ENCODE measurements at regions not wholly inside any gene's neighbourhood (a gene's known extent, or its start where the extent isn't known, plus 50 kb on each side); places are given as distances from the start of the nearest gene placed in this dataset.

DNA sequence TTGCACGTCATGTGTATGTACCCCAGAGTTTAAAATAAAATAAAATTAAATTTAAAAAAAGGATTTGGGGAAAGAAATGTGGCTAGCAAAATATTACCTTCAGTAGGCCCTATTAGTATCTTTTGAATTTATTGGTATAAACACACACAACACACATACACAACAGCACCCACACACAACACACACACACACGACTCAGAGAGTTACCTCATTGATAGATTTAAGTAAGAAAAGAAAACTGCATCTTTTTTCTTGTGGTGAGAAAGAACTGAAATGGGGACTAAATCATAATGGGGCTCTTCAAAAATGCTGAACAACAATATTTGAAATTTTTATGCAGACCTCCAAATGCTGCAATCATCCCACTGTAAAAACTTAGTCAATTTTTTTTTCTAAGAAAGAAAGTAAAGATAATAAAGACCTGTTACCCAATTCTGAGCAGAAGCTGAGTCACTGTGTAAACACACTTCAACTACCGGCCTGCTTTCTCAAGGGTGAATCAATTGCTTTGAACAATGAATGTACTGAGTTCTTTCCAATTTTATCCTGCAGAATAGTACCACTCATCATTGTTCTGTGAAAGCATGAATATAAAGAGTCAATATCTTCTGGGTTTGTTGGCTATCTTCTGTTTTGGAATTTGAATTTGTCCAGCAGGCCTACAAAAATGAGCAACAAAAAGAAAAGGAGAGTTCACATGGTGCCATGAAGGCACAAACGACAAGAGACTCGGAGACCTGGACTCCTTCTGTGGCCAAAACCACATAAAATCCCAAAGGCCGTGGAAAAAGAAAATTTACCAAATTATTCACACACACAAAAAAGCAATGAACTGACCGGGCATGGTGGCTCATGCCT is 57.9 kb upstream of the CCNG1 start:
- no peaks in the 10 kb centered on the region for H3K4me1 ChIP-seq
- no peaks in the 10 kb centered on the region for H3K9me3 ChIP-seq
- no peaks in the 10 kb centered on the region for H3K36me3 ChIP-seq
- TF ChIP-seq, protein P1, sequence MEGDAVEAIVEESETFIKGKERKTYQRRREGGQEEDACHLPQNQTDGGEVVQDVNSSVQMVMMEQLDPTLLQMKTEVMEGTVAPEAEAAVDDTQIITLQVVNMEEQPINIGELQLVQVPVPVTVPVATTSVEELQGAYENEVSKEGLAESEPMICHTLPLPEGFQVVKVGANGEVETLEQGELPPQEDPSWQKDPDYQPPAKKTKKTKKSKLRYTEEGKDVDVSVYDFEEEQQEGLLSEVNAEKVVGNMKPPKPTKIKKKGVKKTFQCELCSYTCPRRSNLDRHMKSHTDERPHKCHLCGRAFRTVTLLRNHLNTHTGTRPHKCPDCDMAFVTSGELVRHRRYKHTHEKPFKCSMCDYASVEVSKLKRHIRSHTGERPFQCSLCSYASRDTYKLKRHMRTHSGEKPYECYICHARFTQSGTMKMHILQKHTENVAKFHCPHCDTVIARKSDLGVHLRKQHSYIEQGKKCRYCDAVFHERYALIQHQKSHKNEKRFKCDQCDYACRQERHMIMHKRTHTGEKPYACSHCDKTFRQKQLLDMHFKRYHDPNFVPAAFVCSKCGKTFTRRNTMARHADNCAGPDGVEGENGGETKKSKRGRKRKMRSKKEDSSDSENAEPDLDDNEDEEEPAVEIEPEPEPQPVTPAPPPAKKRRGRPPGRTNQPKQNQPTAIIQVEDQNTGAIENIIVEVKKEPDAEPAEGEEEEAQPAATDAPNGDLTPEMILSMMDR (IDR thresholded peaks at IDR 0.05): no peak
- H3K27ac ChIP-seq: no peak overlapping the region
- intact Hi-C loops (cut with DNase I): no loop called here
- ATAC-seq (peak; percentile 49 to 88), DNase-seq (no peak)
- H3K4me3 ChIP-seq: no peak overlapping the region
- no peaks in the 10 kb centered on the region for H3K27me3 ChIP-seq (ENCODE audit: low read depth)

DNA sequence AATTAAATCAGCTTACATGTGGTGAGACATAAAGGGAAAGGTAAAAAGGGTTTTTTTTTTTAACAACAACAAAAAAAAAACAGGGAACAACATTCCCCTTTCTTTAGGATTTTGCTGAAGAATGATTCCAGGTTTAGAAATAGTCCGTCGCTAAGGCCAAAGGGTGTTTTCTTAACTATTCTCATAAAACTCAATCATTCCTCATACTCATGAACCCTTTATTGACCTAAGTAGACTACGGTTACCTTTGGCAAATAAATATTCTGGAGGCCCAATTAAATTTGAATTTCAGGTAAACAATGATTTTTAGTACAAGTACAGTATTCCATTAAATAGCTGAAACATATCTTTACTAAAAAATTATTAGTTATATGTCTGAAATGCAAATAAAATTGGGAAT is 55.6 kb upstream of the CCNG1 start:
- ATAC-seq: no peak
- DNase-seq: no peak
- intact Hi-C loops (cut with DNase I): no loop called here

DNA sequence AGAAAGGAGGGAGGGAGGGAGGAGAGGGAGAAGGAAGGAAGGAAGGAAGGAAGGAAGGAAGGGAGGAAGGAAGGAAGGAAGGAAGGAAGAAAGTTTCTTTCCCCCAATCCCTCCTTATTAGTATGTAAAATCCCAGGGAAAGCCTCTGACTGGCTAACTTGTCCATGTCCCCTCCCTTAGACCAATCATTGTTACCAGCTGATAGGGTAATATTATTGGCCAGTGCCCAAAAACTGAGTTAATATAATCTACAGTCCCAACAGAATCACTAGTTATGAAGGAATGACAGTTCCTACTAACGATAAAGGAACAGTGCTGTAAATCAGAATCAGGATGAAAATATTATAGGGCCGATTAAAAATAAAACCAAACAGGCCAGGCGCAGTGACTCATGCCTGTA is 53.6 kb upstream of the CCNG1 start:
- no peak overlapping the region for H3K27ac ChIP-seq
- TF ChIP-seq, protein P1 (IDR thresholded peaks at IDR 0.05): no peak
- H3K4me1 ChIP-seq: no peaks in the 10 kb centered on the region
- intact Hi-C loops (cut with DNase I): no loop called here
- H3K27me3 ChIP-seq (ENCODE audit: low read depth): no peaks in the 10 kb centered on the region
- no peak overlapping the region for H3K4me3 ChIP-seq
- DNase-seq (no peak), ATAC-seq (no peak)
- no peaks in the 10 kb centered on the region for H3K9me3 ChIP-seq
- no peaks in the 10 kb centered on the region for H3K36me3 ChIP-seq

More for the DNA sequence above, 55.6 kb upstream of the CCNG1 start:
- H3K4me1 ChIP-seq: no peaks in the 10 kb centered on the region
- H3K36me3 ChIP-seq: no peaks in the 10 kb centered on the region
- no peak overlapping the region for H3K4me3 ChIP-seq
- TF ChIP-seq, protein P1 (IDR thresholded peaks at IDR 0.05): no peak
- H3K27me3 ChIP-seq (ENCODE audit: low read depth): no peaks in the 10 kb centered on the region
- no peaks in the 10 kb centered on the region for H3K9me3 ChIP-seq
- H3K27ac ChIP-seq: no peak overlapping the region

DNA sequence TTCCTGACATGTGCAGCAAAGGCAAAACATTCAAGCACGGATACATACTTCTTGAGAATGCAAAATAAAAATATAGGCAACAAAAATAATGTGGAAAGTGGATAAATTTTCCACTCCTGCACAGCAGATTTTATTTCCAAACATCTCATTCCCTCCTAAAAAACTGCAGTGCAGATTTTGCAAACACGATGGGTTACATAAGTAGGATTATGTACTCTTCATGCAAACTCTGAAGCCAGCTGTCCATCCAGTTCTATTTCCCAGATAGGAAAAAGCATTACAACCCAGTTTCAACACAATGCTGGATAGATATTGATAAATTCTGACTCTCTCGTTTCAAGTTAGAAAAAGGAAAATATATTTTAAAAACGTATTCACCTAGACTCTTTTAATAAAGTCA is 52.7 kb upstream of the CCNG1 start:
- no peaks in the 10 kb centered on the region for H3K4me1 ChIP-seq
- no peaks in the 10 kb centered on the region for H3K9me3 ChIP-seq
- H3K27me3 ChIP-seq (ENCODE audit: low read depth): no peaks in the 10 kb centered on the region
- TF ChIP-seq, protein P1 (IDR thresholded peaks at IDR 0.05): no peak
- intact Hi-C loops (cut with DNase I): no loop called here
- no peak for ATAC-seq
- H3K36me3 ChIP-seq: no peaks in the 10 kb centered on the region
- no peak overlapping the region for H3K4me3 ChIP-seq
- DNase-seq: no peak
- no peak overlapping the region for H3K27ac ChIP-seq

DNA sequence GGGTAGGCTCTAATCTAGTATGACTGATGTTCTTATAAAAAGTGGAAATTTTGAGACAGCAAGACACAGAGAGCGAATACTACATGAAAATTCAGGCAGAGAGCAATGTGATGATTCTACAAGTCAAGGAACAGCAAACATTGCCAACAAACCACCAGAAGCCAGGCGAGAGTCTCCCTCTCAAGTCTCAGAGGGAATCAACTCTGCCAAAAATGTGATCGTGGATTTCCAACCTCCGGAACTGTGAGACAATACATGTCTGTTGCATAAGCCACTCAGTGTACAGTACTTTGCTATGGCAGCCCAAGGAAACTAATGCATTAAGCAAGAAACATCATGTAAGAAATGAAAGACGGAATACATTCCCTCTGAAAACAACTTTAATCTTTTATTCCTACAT is 52.1 kb upstream of the CCNG1 start:
- no peaks in the 10 kb centered on the region for H3K36me3 ChIP-seq
- DNase-seq: no peak
- intact Hi-C loops (cut with DNase I): no loop called here
- no peak for ATAC-seq
- no peaks in the 10 kb centered on the region for H3K4me1 ChIP-seq
- TF ChIP-seq, protein P1 (IDR thresholded peaks at IDR 0.05): no peak
- no peak overlapping the region for H3K4me3 ChIP-seq
- no peak overlapping the region for H3K27ac ChIP-seq
- H3K9me3 ChIP-seq: peaks cover 1% of the 10 kb centered on the region
- H3K27me3 ChIP-seq (ENCODE audit: low read depth): no peaks in the 10 kb centered on the region
